SK-MEL-5 (cell line): ENCODE measurements at regions not wholly inside any gene's neighbourhood (a gene's known extent, or its start where the extent isn't known, plus 50 kb on each side); places are given as distances from the start of the nearest gene placed in this dataset.
"Not testable (repeated sequence)": the region's sequence is repeated elsewhere in the genome, so short reads cannot be mapped to it uniquely, and the experiment has no call there.

Source experiments
- DNase-seq: peaks from one replicate; pipeline ENCODE4 v3.0.0-alpha.2; 2016; ENCODE audit warnings: low read depth, low spot score
- in situ Hi-C: cut with HindIII; loops from 2 replicates; pipeline ENCODE4 v1.10.0; 2016; ENCODE audit warnings: low sequenced_read_pairs, high pct_unique_total_duplicates, low pct_unique_long_range_greater_than_20kb

- in situ Hi-C loops, DNase-seq: not testable (repeated sequence)
Observed at GRCh38 chr14:105762262-105762661, 235.9 kb downstream of the TMEM121 start.

DNA sequence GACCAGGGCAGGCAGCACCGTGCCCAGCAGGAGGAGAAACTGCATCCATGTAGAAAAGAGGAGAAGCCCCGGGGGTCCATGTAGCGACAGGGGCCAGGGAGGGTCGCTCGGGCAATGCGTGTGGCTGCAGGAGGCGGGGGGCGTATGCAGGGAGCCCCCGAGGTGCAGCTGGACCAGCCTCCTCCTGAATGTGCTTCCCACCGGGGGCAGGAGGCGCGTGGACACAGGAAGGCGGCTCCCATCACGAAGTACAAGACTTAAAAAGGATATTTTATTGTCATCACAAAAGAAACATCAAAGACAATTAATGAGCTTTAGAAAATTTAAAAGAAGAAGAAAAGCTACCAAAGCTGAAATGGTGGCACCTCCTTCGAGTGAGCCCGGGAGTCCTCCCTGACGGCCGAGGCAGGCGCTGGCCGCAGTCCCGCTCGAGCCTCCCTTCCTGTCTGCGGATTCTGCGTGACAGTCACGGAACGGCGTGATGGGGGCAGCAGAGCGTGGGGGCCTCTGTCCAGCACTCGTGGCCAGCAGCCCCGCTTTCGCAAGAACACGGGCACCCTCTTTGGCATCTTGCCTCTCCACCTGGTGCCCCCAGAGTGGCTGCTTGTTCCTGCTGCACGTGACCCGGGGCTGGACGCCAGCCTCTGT lies 238.0 kb downstream of the TMEM121 start:
- in situ Hi-C loops, DNase-seq: not testable (repeated sequence)

GRCh38 chr14:105765072-105765825 lies 238.9 kb downstream of the TMEM121 start:
- DNase-seq, in situ Hi-C loops: not testable (repeated sequence)

DNA sequence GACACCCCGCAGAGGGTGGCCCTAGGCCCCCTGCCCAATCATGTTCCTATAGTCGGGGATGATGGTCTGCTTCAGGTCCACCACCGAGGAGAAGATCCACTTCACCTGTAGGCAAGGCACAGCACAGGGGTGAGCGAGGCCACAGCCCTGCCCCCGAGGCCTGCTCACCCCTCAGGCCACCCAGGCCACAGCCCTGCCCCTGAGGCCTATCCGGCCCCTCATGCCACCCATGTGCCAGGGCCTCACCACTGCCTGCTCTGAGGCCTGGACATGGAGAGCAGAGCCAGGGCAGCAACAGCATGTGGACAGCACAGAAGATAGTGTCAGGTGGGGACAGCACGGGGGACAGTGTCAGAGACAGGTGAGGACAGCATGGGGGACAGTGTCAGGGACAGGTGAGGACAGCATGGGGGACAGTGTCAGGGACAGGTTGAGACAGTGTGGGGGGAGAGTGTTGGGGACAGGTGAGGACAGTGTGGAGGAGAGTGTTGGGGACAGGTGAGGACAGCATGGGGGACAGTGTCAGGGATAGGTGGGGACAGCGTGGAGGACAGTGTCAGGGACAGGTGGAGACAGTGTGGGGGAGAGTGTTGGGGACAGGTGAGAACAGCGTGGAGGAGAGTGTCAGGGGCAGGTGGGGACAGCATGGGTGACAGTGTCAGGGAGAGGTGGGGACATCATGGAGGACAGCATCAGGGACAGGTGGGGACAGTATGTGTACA lies 239.7 kb downstream of the TMEM121 start:
- no peak for DNase-seq
- in situ Hi-C loops: no loop called here

- no peak for DNase-seq
- in situ Hi-C loops: no loop called here
Observed at GRCh38 chr14:105767315-105767714, 240.9 kb downstream of the TMEM121 start.

DNA sequence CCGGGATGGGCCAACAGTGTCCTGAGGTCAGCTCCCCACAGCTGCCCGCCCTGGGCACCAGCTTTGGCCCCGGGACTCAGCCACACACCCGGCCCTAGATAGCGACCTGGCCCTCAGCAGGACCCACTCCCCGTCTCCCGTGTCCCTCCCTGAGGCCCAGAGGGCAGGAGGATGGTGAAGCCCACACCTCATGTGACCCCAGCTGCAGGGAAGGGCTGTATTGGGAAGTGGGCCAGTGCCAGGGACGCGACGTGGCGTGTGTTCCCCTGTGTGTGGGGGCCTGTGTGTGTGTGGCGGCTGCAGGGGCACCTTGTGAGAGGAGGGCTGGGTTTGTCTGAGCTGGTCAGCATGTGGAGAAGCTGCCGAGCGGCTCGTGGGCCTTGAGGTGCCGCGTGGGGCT lies 241.7 kb downstream of the TMEM121 start:
- in situ Hi-C loops, DNase-seq: not testable (repeated sequence)

DNA sequence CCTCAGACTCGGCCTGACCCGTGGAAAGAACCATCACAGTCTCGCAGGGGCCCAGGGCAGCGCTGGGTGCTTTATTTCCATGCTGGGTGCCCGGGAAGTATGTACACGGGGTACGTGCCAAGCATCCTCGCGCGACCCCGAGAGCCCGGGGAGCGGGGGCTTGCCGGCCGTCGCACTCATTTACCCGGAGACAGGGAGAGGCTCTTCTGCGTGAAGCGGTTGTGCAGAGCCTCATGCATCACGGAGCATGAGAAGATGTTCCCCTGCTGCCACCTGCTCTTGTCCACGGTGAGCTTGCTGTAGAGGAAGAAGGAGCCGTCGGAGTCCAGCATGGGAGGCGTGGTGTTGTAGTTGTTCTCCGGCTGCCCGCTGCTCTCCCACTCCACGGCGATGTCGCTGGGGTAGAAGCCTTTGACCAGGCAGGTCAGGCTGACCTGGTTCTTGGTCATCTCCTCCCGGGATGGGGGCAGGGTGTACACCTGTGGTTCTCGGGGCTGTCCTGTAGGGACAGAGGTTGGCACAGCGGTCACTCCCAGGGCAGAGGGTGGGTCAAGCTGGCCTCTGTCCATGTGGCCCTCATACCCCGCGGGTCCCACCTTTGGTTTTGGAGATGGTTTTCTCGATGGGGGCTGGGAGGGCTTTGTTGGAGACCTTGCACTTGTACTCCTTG lies 242.8 kb downstream of the TMEM121 start:
- DNase-seq, in situ Hi-C loops: not testable (repeated sequence)

- in situ Hi-C loops: not testable (repeated sequence)
Observed at GRCh38 chr14:105770619-105771216, 244.3 kb downstream of the TMEM121 start.

DNA sequence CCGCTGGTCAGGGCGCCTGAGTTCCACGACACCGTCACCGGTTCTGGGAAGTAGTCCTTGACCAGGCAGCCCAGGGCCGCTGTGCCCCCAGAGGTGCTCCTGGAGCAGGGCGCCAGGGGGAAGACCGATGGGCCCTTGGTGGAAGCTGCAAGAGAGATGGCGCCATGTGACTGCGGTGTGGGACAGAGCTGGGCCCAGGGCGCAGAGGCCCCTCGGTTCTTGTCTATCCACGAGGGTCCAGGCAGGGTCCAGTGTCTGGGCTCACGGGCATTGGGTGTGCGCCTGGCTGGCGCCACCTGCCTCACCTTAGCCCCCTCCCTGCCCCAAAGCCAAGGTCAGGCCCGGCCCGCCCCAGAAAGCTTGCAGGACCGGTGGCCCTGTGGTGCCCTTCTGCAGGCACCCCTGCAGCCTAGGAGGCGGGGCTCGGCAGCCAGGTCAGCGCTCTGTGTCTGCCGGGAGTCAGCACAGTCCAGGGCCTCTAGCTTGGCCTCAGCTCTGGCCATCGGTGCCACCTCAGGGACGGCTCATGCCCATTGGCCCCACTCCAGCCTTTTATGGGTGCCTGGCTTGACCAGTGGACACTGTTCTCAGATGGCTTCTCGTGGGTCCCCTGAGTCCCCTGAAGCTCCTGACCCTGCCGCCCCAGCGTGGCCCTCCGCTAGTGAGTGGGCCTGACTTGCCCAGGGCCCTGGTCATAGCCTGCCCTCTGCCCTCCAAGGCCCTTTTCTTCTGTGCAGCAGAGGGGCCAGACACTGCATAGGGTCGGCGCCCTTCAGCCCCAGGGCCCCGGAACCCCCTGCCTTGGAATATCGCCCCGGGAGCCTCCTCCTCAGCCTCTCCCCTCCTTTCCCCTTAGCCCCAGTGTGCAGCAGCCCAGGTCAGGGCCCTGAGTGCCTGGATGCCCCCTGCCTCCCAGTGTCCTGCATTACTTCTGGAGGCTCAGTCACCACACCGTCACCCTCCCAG lies 245.2 kb downstream of the TMEM121 start:
- in situ Hi-C loops, DNase-seq: not testable (repeated sequence)

More at GRCh38 chr14:105770619-105771216, 244.3 kb downstream of the TMEM121 start:
- DNase-seq: not testable (repeated sequence)

DNA sequence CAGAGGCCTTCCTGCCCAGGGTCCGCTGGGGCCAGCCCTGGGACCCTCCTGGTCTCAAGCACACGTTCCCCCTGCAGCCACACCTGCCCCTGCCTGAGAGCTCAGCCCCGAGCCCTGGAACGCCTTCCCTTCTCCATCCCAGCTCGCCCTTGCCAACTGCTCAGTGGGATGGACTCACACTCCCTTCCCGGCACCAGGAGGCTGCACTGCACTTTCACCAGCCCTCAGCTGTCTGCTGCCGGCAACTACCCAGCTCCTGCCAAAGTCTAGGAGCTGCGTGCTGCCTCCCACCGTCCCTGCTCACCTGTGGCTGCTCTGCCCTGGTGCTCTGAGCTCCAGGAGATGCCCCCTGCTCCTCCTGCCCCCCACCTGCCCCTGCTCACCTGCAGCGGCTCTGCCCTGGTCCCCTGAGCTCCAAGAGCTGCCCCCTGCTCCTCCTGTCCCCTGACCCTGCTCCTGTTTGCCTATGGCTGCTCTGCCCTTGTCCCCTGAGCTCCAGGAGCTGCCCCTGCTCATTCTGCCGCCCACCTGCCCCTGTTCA lies 246.4 kb downstream of the TMEM121 start:
- DNase-seq, in situ Hi-C loops: not testable (repeated sequence)

- DNase-seq: no peak
- in situ Hi-C loops: no loop called here
Observed at GRCh38 chr14:105773584-105773983, 247.2 kb downstream of the TMEM121 start.

DNA sequence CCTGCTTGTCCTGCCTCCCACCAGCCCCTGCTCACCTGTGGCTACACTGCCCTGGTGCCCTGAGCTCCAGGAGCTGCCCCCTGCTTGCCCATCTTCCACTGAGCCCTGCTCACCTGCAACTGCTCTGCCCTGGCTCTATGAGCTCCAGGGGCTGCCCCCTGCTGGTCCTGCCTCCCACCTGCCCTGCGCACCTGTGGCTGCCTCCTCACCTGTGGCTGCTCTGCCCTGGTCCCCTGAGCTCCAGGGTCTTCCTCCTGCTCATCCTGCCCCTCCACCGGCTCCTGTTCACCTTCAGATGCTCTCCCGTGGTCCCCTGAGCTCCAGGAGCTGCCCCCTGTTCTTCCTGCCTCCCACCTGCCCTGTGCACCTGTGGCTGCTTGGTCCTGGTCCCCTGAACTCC lies 247.6 kb downstream of the TMEM121 start:
- in situ Hi-C loops: no loop called here

GRCh38 chr14:105774585-105775348 lies 248.4 kb downstream of the TMEM121 start:
- in situ Hi-C loops, DNase-seq: not testable (repeated sequence)

More for the DNA sequence above, 247.6 kb downstream of the TMEM121 start:
- DNase-seq: no peak

DNA sequence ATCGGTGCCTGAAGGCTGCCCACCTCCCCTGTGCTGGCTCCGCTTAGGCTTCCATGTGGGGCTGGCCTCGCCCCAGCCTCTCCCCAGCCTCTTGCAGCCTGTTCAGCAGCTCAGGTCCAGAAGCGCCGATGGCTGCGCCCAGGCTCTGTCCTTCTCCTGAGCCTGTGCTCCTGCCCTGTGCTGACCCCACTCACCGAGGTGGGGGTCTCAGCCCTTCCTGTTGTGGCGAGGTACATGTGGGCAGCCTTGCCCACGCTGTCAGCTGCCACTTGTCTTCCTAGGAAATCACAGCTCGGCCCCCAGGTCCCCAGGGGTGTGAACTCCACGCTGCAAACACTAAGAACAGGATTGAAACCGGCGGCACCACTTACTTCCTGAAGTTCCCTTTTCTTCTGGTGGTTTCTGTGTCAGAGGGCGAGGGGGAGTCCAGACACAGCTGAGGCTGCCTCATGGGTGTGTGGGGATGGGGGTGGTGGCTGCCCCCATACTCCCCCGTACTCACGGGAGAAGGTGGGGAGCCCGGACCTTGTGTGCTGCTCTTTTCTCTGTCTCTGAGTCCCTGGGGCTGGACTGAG lies 249.1 kb downstream of the TMEM121 start:
- in situ Hi-C loops, DNase-seq: not testable (repeated sequence)

DNA sequence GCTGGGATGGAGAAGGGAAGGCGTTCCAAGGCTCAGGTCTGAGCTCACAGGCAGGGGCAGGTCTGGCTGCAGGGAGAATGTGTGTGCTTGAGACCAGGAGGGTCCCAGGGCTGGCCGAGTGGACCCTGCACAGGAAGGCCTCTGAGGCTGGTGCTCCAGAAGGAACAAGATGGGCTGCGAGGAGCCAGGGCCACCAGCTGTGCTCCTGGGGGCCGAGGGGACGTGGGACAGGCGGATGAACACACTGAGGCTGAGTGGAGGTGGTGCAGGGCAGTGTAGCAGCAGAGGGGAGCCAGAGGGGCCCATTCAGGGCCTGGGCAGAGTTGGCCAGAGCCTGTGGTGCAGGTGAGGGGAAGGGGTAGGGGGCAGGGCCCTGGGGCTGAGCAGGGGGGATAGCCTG lies 249.7 kb downstream of the TMEM121 start:
- DNase-seq, in situ Hi-C loops: not testable (repeated sequence)
